ENCODE measurements at regions not wholly inside any gene's neighbourhood (a gene's known extent, or its start where the extent isn't known, plus 50 kb on each side); places are given as distances from the start of the nearest gene placed in this dataset.

DNA sequence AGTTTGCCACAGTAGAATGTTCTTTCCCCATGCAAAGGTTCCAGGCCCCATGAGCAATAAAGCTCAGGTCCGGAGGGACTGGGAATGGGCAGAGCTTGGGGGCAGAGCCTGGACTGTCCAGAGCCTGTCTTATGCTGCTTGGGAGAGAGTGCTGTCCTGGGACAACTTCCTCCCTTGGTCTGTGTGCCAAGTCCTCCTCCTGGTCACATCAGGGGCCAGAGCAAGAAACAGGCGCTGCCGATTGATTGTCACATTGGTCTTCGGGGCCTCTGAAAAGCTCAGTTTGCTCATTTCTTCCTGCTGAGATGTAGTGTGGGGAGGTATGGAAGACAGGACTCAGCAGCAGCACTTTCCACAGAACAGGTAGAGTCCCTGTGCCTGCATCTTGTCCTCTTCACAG lies 54.0 kb upstream of the FCN1 start (continued):
- TF ChIP-seq, protein P1, sequence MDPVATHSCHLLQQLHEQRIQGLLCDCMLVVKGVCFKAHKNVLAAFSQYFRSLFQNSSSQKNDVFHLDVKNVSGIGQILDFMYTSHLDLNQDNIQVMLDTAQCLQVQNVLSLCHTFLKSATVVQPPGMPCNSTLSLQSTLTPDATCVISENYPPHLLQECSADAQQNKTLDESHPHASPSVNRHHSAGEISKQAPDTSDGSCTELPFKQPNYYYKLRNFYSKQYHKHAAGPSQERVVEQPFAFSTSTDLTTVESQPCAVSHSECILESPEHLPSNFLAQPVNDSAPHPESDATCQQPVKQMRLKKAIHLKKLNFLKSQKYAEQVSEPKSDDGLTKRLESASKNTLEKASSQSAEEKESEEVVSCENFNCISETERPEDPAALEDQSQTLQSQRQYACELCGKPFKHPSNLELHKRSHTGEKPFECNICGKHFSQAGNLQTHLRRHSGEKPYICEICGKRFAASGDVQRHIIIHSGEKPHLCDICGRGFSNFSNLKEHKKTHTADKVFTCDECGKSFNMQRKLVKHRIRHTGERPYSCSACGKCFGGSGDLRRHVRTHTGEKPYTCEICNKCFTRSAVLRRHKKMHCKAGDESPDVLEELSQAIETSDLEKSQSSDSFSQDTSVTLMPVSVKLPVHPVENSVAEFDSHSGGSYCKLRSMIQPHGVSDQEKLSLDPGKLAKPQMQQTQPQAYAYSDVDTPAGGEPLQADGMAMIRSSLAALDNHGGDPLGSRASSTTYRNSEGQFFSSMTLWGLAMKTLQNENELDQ (CRISPR knock-in tag; IDR thresholded peaks at IDR 0.05; ENCODE audit: borderline replicate concordance) = no peak
- TF ChIP-seq FUS (optimal IDR thresholded peaks at IDR 0.05; ENCODE audit: low read depth, low read length) = no peak

DNA sequence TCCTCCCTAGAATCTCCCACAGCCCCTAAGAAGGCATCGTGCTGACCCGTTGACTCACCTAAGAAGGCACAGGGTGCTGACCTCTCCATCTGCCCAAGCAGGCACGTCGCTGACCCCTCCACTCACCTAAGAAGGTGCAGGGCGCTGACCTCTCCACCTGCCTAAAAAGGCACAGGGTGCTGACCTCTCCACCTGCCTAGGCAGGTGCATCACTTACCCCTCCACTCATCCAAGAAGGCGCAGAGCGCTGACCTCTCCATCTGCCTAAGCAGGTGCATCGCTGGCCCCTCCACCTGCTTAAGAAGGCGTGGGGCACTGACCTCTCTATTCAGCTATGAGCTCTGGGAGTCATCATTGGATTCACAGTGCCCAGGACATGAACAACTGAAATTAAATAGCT lies 54.4 kb upstream of the FCN1 start:
- Histone ChIP-seq H3K4me2 (ENCODE audit: insufficient read depth, low read length) (no peak overlapping the region), H3K36me3 (ENCODE audit: control insufficient read depth, insufficient read depth, low read length) (no peaks in the 10 kb centered on the region), H3K4me1 (replicated peaks in 1 of 2; ENCODE audit: control insufficient read depth in 2 of 2, insufficient read depth in 2 of 2, low read length in 2 of 2) (no peaks in the 10 kb centered on the region), H3K4me3 (no peak overlapping the region), H3K79me2 (ENCODE audit: control insufficient read depth, insufficient read depth, low read length) (no peaks in the 10 kb centered on the region), H4K20me1 (replicated peaks; ENCODE audit: control insufficient read depth, insufficient read depth, low read length) (no peaks in the 10 kb centered on the region; the same call in 1 of the 2 replicates), H3K27me3 (ENCODE audit: control insufficient read depth in 2 of 2, insufficient read depth in 2 of 2, low read length in 2 of 2) (peaks cover 0 to 23% of the 10 kb centered on the region in 2 experiments; a peak in 2 of 5 replicates), H3K9ac (ENCODE audit: insufficient read depth in 1 of 2, low read depth in 2 of 2, low read length in 2 of 2) (no peak overlapping the region), H3K27ac (ENCODE audit: extremely low read depth, low read depth, low read length) (no peak overlapping the region), H3K9me1 (ENCODE audit: control insufficient read depth, insufficient read depth, low read length) (no peaks in the 10 kb centered on the region), H3K9me3 (replicated peaks; ENCODE audit: control insufficient read depth, insufficient read depth, low read depth, low read length) (no peaks in the 10 kb centered on the region), H2AFZ (ENCODE audit: low read depth, low read length) (no peak overlapping the region)
- in situ Hi-C loops (cut with MboI) (no loop called here), intact Hi-C loops (cut with micrococcal nuclease) (no loop called here)
- ChIA-PET POLR2A (no interaction called here), CTCF (ENCODE audit: low intra/inter-chr PET ratio) (no interaction called here)
- 2% methylated on average over 9 of the region's 9 CpGs for WGBS (ENCODE audit: insufficient coverage, low coverage, missing lambda C conversion rate)
- DNase-seq (ENCODE audit: extremely low read depth in 1 of 4, low spot score in 3 of 4) (no peak), FAIRE-seq (no peak), ATAC-seq (no peak)
- no TSS peak for BruUV-seq (replicated peaks)
- TF ChIP-seq SP1 (CRISPR knock-in tag; IDR thresholded peaks at IDR 0.05) (no peak), GATA2 (CRISPR knock-in tag; IDR thresholded peaks at IDR 0.05) (no peak), ZNF785 (CRISPR knock-in tag; IDR thresholded peaks at IDR 0.05) (no peak), CXXC5 (CRISPR knock-in tag; IDR thresholded peaks at IDR 0.05) (no peak), CREM (IDR thresholded peaks at IDR 0.05; ENCODE audit: low read depth) (no peak), SAFB (IDR thresholded peaks at IDR 0.05; ENCODE audit: borderline replicate concordance, low read depth, low read length) (no peak), ZNF551 (CRISPR knock-in tag; IDR thresholded peaks at IDR 0.05) (no peak), ATF4 (CRISPR knock-in tag; IDR thresholded peaks at IDR 0.05) (no peak), ELK3 (CRISPR knock-in tag; IDR thresholded peaks at IDR 0.05) (no peak), E2F3 (CRISPR knock-in tag; IDR thresholded peaks at IDR 0.05) (no peak)
- TF ChIP-seq, protein P2, sequence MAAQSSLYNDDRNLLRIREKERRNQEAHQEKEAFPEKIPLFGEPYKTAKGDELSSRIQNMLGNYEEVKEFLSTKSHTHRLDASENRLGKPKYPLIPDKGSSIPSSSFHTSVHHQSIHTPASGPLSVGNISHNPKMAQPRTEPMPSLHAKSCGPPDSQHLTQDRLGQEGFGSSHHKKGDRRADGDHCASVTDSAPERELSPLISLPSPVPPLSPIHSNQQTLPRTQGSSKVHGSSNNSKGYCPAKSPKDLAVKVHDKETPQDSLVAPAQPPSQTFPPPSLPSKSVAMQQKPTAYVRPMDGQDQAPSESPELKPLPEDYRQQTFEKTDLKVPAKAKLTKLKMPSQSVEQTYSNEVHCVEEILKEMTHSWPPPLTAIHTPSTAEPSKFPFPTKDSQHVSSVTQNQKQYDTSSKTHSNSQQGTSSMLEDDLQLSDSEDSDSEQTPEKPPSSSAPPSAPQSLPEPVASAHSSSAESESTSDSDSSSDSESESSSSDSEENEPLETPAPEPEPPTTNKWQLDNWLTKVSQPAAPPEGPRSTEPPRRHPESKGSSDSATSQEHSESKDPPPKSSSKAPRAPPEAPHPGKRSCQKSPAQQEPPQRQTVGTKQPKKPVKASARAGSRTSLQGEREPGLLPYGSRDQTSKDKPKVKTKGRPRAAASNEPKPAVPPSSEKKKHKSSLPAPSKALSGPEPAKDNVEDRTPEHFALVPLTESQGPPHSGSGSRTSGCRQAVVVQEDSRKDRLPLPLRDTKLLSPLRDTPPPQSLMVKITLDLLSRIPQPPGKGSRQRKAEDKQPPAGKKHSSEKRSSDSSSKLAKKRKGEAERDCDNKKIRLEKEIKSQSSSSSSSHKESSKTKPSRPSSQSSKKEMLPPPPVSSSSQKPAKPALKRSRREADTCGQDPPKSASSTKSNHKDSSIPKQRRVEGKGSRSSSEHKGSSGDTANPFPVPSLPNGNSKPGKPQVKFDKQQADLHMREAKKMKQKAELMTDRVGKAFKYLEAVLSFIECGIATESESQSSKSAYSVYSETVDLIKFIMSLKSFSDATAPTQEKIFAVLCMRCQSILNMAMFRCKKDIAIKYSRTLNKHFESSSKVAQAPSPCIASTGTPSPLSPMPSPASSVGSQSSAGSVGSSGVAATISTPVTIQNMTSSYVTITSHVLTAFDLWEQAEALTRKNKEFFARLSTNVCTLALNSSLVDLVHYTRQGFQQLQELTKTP (IDR thresholded peaks at IDR 0.05; ENCODE audit: low read depth in 1 of 2, partially characterized antibody in 2 of 2) = no peak
